ENCODE measurements at regions not wholly inside any gene's neighbourhood (a gene's known extent, or its start where the extent isn't known, plus 50 kb on each side); places are given as distances from the start of the nearest gene placed in this dataset.

GRCh38 chr13:86572115-86572514, 772.9 kb upstream of the SLITRK6 start:
- TF ChIP-seq, protein P1, sequence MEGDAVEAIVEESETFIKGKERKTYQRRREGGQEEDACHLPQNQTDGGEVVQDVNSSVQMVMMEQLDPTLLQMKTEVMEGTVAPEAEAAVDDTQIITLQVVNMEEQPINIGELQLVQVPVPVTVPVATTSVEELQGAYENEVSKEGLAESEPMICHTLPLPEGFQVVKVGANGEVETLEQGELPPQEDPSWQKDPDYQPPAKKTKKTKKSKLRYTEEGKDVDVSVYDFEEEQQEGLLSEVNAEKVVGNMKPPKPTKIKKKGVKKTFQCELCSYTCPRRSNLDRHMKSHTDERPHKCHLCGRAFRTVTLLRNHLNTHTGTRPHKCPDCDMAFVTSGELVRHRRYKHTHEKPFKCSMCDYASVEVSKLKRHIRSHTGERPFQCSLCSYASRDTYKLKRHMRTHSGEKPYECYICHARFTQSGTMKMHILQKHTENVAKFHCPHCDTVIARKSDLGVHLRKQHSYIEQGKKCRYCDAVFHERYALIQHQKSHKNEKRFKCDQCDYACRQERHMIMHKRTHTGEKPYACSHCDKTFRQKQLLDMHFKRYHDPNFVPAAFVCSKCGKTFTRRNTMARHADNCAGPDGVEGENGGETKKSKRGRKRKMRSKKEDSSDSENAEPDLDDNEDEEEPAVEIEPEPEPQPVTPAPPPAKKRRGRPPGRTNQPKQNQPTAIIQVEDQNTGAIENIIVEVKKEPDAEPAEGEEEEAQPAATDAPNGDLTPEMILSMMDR (IDR thresholded peaks at IDR 0.05) = no peak
- TF ChIP-seq POLR2A (IDR thresholded peaks at IDR 0.05) = no peak

All from body of pancreas (tissue), 4 donors.